ENCODE measurements at regions not wholly inside any gene's neighbourhood (a gene's known extent, or its start where the extent isn't known, plus 50 kb on each side); places are given as distances from the start of the nearest gene placed in this dataset.
A peak's percentile ranks its signal among the peaks of the same experiment; 100 is the strongest.

DNA sequence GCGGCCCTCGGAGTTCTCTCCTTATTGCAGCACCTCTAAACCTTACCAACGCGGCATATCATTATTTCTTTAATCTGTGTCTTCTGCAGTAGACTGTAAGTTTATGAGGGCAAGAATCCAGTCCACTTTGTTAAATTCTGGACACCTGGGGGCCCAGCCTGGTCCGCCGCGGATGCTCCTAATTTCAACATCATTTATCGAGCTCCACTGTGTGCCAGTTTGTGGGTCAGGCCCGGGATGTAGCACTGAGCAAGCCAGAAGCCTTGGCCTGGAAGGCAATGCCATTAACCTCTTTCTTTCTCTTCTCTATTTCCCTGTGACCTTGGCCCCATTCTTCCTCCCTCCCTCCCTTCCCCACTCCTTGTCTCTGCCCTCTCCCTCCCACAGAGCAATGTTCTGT, 70.6 kb upstream of the CACNA1E start:
- TF ChIP-seq, protein P1, sequence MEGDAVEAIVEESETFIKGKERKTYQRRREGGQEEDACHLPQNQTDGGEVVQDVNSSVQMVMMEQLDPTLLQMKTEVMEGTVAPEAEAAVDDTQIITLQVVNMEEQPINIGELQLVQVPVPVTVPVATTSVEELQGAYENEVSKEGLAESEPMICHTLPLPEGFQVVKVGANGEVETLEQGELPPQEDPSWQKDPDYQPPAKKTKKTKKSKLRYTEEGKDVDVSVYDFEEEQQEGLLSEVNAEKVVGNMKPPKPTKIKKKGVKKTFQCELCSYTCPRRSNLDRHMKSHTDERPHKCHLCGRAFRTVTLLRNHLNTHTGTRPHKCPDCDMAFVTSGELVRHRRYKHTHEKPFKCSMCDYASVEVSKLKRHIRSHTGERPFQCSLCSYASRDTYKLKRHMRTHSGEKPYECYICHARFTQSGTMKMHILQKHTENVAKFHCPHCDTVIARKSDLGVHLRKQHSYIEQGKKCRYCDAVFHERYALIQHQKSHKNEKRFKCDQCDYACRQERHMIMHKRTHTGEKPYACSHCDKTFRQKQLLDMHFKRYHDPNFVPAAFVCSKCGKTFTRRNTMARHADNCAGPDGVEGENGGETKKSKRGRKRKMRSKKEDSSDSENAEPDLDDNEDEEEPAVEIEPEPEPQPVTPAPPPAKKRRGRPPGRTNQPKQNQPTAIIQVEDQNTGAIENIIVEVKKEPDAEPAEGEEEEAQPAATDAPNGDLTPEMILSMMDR (IDR thresholded peaks at IDR 0.05; ENCODE audit: low read depth, low read length) = no peak

DNA sequence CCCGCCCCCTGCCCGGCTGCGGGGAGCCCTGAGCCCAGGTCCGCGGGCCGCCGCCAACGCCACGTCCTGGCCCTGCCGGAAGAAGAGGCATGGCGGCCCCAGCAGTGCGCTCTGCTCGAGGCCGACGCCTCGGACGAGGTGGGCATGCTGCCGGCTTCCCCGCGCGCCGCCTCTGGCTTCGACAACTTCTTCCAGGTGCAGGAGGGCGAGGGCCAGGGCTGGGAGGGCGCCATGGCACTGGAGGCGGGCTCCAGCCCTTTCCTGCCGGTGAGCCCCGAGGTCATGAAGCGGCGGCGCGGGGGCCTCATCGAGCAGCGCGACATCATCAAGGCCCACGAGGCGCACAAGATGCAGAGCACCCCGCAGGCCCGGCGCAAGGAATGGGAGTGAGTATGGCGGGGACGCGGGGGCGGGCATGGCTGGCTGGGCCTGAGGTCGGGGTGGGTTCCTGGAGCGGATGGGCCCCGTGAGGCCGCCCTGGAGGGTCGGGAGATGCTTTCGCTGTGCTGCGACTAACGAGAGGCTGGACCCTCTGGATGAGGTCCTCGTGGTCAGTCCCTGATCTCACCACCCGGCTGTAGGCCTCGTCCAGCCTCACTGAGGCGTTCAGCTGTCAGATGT, 70.0 kb upstream of the CACNA1E start:
- TF ChIP-seq, protein P1 (IDR thresholded peaks at IDR 0.05; ENCODE audit: low read depth, low read length) = no peak
- H3K4me3 ChIP-seq (ENCODE audit: low read depth, low read length) = no peak overlapping the region

More for the DNA sequence above, 70.6 kb upstream of the CACNA1E start:
- H3K4me3 ChIP-seq (ENCODE audit: low read depth, low read length) = no peak overlapping the region

DNA sequence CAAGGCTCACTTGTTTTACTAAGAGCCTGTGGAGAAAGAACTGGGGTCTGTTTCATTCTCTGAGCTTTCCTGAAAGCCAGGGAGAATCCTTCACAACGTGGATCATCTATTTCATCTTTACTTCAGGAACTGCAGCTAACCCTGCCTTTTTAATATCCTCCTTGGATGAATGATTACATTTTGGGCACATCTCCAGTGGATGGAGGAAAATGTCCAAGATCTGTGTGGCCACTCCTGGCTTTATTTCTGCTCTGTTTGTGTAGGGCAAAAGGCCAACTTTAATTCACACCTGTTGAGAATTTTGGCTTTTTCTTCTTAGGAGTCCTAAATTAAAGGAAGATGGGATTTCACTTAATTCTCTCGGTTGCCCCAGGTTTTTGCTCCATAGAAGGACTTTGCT, 69.5 kb upstream of the CACNA1E start:
- TF ChIP-seq, protein P1 (IDR thresholded peaks at IDR 0.05; ENCODE audit: low read depth, low read length) = no peak
- H3K4me3 ChIP-seq (ENCODE audit: low read depth, low read length) = no peak overlapping the region

DNA sequence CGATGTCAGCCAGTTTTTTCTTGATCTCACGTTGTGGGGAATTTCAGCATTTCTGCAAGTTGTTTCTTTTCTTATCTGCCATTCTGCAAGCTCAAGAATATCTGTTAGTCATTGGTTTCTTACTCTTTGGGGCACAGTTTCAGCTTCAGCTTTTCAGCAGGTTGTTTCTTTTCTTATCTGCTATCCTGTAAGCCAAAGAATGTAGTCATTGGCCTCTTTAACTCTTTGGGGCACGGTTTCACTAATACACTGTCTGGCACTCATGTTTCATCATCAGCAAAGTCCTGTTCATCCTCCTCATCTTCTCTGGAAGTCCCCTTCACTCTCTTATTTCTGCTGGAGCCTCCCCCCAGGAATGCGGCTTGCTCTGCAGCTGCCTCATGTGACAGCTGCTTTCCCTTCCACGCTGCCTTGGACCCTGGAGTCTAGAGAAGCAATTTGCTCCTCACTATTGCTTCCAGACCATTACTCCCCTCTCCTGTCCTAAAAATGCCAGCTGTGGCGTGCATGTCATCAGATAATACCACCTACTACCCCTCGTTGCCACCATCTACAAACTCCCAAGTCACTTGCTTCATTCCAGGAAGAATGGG, 67.0 kb upstream of the CACNA1E start:
- no peak overlapping the region for H3K4me3 ChIP-seq (ENCODE audit: low read depth, low read length)
- TF ChIP-seq, protein P1 (IDR thresholded peaks at IDR 0.05; ENCODE audit: low read depth, low read length) = no peak

DNA sequence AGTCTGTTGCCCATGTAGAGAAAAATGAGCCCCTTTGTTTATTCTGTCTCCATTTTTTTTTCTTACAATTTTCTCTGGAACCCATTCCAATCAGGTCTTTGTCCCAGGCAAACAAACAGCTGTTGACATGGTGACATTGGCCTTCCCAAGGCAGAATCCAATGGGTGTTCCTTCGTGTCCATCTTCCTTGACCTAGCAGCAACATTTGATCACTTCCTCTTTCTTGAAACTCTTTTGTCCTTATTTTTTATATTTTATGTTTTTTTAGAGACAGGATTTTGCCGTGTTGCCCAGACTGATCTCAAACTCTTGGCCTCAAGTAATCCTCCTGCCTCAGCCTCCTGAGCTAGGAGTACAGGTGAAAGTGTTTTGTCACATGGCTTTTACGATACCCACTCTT, 65.4 kb upstream of the CACNA1E start:
- no peak overlapping the region for H3K4me3 ChIP-seq (ENCODE audit: low read depth, low read length)
- TF ChIP-seq, protein P1 (IDR thresholded peaks at IDR 0.05; ENCODE audit: low read depth, low read length) = no peak

DNA sequence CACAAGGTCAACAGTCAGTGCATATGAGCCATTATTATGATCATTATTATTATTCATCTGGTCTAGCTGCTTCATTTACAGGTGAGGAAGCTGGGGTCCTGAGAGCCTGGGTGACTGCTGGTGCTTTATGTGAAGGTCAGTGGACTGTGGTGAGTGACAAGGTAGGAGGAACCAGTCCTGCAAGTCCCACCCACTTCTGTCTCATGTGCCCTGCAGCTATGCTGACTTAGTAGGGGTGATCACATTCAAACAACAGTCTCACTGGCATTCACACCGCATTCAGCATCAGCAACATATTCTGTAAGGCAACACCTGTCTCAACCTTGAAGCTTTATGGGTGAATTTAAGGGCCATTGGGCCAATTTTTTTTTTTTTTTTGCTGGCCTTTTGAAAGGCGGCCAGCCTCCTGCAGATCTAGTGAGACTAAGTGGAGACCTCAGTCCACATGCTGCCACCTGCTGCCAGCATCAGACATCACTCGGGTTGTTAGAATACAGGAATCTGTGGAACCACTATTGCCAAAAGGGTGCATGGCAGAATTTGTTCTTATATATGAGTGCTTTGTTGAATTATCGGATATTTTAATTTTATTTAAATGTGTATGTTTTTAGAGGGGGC, 59.9 kb upstream of the CACNA1E start:
- no peak overlapping the region for H3K4me3 ChIP-seq (ENCODE audit: low read depth, low read length)
- TF ChIP-seq, protein P1 (IDR thresholded peaks at IDR 0.05; ENCODE audit: low read depth, low read length) = no peak

DNA sequence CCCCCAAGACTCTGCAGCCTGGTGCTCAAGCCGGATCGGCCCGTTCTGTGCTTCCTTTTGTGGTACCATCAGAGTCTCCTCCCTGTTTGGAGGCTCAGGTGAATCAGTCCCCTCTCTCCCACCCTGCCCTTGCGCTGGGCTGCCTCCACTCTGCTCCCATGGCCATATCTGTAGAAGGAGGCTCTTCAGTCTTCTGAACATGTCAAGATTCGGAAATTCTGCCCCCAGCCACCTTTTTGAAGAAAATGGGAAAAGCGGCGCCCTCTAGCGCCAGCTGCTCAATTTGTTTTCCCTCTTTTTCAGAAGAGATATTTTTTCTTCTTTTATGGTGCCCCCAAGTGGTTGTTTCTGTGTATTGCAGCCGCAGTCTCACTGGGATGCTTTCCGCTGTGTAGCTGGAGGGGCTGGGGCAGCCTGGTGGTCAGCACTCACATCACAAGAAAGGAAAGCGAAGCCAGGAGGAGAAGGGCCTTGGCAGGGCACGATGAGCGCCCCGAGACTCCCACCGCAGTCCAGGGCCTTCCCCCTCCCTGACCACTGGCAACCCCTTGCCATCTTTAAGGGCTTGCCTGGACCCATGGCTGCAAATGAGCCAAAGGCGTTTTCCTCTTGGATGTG, 58.4 kb upstream of the CACNA1E start:
- no peak overlapping the region for H3K4me3 ChIP-seq (ENCODE audit: low read depth, low read length)
- TF ChIP-seq, protein P1 (IDR thresholded peaks at IDR 0.05; ENCODE audit: low read depth, low read length) = peak; percentile 98
